Bronchial epithelial cell (primary cell): ENCODE measurements at regions not wholly inside any gene's neighbourhood (a gene's known extent, or its start where the extent isn't known, plus 50 kb on each side); places are given as distances from the start of the nearest gene placed in this dataset.
"Not testable (repeated sequence)": the region's sequence is repeated elsewhere in the genome, so short reads cannot be mapped to it uniquely, and the experiment has no call there.

Source experiments
- DNase-seq: peaks from one replicate; pipeline ENCODE4 v3.0.0-alpha.2; 2010; ENCODE audit warnings: low read depth
- FAIRE-seq: peaks from 2 replicates; lab custom pipeline; 2011; peaks lifted over from hg19 to GRCh38; lab: Jason Lieb, UNC
- H3K27me3 ChIP-seq: 2 replicates; pipeline ENCODE4 v1.5.1; 2011; ENCODE audit warnings: low read length; ENCODE audit not compliant: control insufficient read depth, insufficient read depth
- H3K36me3 ChIP-seq: 2 replicates; pipeline ENCODE4 v1.5.1; 2011; ENCODE audit warnings: low read length; ENCODE audit not compliant: control insufficient read depth, insufficient read depth
- H3K4me3 ChIP-seq: 2 replicates; pipeline ENCODE4 v1.5.1; 2011; ENCODE audit warnings: mild to moderate bottlenecking, low read depth, low read length, control low read depth
- CTCF ChIP-seq: IDR thresholded peaks from 2 replicates; pipeline ENCODE4 v1.5.1; 2011; ENCODE audit warnings: mild to moderate bottlenecking, moderate library complexity, low read length, control low read depth, inconsistent platforms; ENCODE audit not compliant: insufficient read depth, severe bottlenecking

GRCh38 chr20:40016890-40017289, 672.1 kb downstream of the MAFB start:
- no peaks in the 10 kb centered on the region for H3K27me3 ChIP-seq
- no peaks in the 10 kb centered on the region for H3K36me3 ChIP-seq
- H3K4me3 ChIP-seq = no peak overlapping the region
- peak; percentile 83 for FAIRE-seq
- TF ChIP-seq CTCF = no peak
- DNase-seq = peak; percentile 47

DNA sequence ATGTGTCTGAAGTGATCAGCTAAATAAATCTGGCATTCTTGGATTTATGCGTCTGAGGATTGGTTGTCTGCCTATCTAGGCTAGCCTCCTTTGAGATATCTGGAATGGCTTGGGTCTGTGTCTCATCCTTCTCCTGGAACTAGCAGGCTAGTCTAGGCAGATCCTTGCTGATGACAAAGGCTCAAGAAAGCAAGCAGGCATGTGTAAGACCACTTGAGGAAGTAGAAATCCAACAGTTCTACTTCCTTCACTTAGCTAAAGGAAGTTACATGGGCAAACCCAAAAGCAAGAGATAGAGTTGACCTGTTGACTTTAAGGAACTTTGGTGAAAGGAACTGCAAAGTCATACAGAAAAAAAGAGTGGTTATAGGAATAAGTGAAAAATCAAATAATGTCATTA, 672.6 kb downstream of the MAFB start:
- no peaks in the 10 kb centered on the region for H3K27me3 ChIP-seq
- FAIRE-seq (no peak), DNase-seq (peak; percentile 74)
- H3K4me3 ChIP-seq = no peak overlapping the region
- no peak for TF ChIP-seq CTCF
- no peaks in the 10 kb centered on the region for H3K36me3 ChIP-seq

DNA sequence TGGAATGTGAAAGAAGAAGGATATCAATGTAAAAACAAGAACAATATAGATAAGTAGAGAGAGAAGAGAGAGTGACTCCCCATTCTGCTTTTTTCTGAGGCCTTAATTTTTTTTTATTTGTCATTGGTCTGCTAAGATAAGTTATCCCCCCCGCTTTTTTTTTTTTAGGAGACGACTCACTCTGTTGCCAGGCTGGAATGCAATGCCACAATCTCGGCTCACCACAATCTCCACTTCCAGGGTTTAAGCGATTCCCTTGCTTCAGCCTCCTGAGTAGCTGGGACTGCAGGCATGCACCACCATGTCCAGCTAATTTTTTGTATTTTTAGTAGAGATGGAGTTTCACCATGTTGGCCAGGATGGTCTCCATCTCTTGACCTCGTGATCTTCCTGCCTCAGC, 677.0 kb downstream of the MAFB start:
- H3K27me3 ChIP-seq, H3K36me3 ChIP-seq, FAIRE-seq, H3K4me3 ChIP-seq, DNase-seq: not testable (repeated sequence)

GRCh38 chr20:40010483-40010882, 678.6 kb downstream of the MAFB start:
- TF ChIP-seq CTCF = no peak
- H3K4me3 ChIP-seq = no peak overlapping the region
- H3K36me3 ChIP-seq = no peaks in the 10 kb centered on the region
- no peak for DNase-seq
- FAIRE-seq = no peak
- no peaks in the 10 kb centered on the region for H3K27me3 ChIP-seq

GRCh38 chr20:40009542-40009941, 679.5 kb downstream of the MAFB start:
- no peak for FAIRE-seq
- no peak for TF ChIP-seq CTCF
- no peaks in the 10 kb centered on the region for H3K27me3 ChIP-seq
- DNase-seq = peak; percentile 78
- no peak overlapping the region for H3K4me3 ChIP-seq
- no peaks in the 10 kb centered on the region for H3K36me3 ChIP-seq

DNA sequence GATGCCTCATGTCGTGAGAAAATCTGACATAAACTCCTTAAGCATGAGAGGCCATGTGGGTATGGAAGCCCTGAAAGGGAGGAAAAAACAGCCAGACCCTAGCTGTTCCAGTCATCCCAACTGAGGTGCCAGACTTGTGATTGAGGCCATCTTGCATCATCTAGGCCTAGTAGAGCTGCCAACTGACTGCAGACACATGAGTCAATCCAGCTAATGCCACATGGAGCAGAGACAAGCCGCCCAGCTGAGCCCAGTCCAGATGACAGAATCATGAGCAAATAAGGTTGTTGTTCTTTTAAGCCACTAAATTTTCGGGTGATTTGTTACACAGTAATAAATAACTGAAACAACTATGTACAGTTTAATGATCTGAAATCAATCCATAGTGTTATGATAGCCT, 680.9 kb downstream of the MAFB start:
- peak; percentile 36 for FAIRE-seq
- peak; percentile 28 for DNase-seq
- no peaks in the 10 kb centered on the region for H3K27me3 ChIP-seq
- H3K36me3 ChIP-seq = no peaks in the 10 kb centered on the region
- no peak for TF ChIP-seq CTCF
- no peak overlapping the region for H3K4me3 ChIP-seq
